Keratinocyte (primary cell): ENCODE measurements at regions not wholly inside any gene's neighbourhood (a gene's known extent, or its start where the extent isn't known, plus 50 kb on each side); places are given as distances from the start of the nearest gene placed in this dataset.

Source experiments
- CTCF ChIP-seq, 3 experiments: IDR thresholded peaks in 1 of 3; conservative IDR thresholded peaks in 1 of 3; optimal IDR thresholded peaks in 1 of 3; 2 replicates in 2 of 3; 3 replicates in 1 of 3; pipeline versions ENCODE3 to v1.5.1; 2011; ENCODE audit warnings: low read length in 3 of 3, mild to moderate bottlenecking in 3 of 3, moderate library complexity in 2 of 3, control low read depth in 1 of 3, inconsistent platforms in 1 of 3; ENCODE audit not compliant: insufficient read depth in 2 of 3; ENCODE audit errors: extremely low read depth in 1 of 3
- EZH2 ChIP-seq: IDR thresholded peaks from one replicate; pipeline ENCODE4 v1.6.1; 2012; ENCODE audit warnings: inconsistent platforms, mild to moderate bottlenecking, low read length, moderate library complexity

GRCh38 chr3:8446845-8447244, 54.8 kb upstream of the LMCD1 start:
- TF ChIP-seq CTCF (optimal IDR thresholded peaks at IDR 0.05 in 1 of 3, IDR thresholded peaks at IDR 0.05 in 1 of 3, conservative IDR thresholded peaks at IDR 0.05 in 1 of 3; ENCODE audit: extremely low read depth in 1 of 3, insufficient read depth in 2 of 3, low read length in 3 of 3) (no peak), EZH2 (no peak)
